ENCODE measurements at regions not wholly inside any gene's neighbourhood (a gene's known extent, or its start where the extent isn't known, plus 50 kb on each side); places are given as distances from the start of the nearest gene placed in this dataset.
"Not testable (repeated sequence)": the region's sequence is repeated elsewhere in the genome, so short reads cannot be mapped to it uniquely, and the experiment has no call there.

- DNase-seq = not testable (repeated sequence)
Observed at GRCh38 chr22:23436354-23437106, 143.6 kb downstream of the IGLL1 start.

- DNase-seq = not testable (repeated sequence)
Observed at GRCh38 chr22:23435186-23435585, 144.9 kb downstream of the IGLL1 start.

DNA sequence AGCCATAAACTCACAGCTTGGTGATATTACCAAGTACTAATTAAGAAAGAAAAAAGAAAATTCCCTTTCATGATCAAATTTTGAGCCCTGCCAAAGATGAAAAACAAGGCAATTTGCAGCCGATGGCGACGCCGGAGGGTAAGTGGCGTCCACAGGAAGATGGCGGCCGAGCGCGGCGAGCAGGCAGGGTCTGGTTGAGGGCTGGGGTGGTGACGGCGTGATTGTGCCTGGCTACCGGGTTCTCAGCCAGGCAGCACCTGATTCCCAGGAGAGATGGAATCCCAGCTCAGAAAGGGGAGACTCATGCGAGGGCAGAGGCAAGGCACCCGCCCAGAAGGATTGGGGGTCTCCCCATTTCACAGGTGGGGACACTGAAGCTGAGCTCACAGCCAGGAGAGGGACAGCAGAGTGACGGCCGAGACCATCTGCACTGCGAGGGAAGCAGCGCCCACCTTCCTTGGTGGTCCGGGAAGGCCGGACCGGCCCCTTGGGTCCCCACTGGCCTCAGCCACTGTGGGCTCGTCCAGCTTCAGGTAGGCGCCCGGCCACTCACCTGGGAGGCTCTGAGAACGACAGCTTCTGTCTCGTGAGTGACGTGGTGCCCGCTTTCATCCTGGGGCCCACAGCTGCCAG lies 145.8 kb downstream of the IGLL1 start:
- not testable (repeated sequence) for DNase-seq

DNA sequence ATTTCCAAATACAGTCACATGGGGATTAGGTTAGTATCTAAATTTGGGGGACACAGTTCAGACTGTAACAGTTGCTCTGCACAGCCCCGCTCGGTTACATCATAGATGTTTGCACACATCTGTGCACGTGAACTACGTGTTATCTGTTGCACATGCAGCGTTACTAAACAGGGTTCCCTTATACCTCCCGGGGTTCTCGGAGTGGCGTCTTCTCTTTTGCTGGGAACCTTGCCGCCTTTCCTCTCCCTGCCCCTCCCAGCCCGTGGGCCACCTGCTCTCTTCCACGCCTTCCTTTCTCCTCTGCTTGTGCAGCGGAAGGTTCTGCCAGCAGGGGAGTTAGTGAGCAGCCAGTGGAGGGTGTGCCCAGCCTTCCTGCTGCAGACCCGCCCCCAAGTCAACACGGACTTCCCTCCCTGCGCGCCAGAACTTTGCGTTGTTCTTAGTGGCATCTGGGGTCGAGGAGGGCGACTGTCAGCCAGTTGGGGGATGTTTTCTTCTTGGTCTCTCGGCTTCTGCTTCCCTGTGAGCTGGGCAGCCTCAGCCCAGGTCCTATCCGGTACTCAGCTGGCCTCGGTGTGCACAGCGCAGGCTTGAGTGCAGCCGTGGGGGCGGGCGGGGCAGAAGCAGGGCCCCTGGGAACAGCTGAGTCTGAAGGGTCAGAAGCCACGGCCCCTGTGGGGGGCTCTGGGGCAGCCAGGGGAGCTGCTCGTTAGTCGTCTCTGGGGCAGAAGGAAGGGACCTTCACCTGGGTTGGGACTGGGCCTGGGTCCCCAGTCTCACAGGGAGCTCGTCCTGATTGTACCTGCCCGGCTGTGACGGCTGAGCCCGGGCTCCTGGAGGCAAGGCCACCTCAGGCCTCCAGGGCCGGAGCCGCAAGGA lies 146.7 kb downstream of the IGLL1 start:
- DNase-seq = peak; percentile 41 to 54

- not testable (repeated sequence) for DNase-seq
Observed at GRCh38 chr22:23432719-23433118, 147.4 kb downstream of the IGLL1 start.

DNA sequence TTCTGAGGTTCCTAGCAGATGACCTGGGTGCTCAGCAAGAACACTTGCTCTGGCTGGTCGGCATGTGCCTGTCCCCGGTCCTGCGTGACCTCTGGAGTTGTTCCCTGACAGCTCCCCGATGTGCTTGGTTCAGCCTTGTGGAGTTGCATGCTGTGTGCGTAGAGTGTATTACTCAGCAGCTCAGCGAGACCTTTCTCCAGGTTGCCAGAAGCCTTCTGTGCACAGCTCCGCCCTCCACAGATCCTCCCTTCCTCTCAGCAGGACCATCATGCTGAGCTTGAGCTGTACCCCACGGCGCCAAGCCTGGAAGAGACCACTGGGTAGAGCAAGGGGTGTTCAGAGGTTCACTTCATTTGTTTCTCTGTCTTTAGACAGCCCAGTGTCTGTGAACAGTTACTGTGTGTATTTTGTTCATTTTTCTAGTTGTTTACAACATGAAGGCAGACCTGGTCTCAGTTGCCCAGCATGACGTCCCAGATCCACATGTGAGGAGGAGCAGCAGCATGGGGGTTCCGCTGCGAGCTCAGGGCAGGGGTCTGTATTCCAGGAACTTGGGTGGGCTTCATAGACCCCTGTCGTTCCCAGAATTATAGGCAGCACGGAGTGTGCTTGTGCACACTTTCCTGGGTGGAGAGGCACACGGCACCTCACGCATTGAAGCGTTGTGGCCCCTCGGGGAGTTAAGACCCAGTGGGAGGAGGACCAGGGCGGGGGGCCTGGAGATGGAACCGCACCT lies 148.6 kb downstream of the IGLL1 start:
- DNase-seq = no peak

DNA sequence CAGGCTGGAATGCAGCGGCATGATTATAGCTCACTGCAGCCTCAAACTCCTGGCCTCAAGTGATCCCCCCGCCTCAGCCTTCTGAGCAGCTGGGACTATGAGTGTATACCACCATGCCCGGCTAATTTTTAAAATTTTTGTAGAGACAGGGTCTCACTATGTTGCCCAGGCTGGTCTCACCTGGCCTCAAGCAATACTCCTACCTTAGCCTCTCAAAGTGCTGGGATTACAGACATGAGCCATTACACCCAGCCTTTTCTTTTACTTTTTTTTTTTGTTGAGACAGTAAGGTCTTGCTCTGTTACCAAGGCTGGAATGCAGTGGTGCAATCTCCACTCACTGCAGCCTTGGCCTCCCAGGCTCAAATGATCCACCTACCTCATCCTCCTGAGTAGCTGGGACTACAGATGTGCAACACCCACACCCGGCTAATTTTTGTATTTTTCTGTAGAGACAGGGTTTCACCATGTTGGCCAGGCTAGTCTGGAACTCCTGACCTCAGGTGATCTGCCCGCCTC lies 155.5 kb downstream of the IGLL1 start:
- not testable (repeated sequence) for DNase-seq

DNA sequence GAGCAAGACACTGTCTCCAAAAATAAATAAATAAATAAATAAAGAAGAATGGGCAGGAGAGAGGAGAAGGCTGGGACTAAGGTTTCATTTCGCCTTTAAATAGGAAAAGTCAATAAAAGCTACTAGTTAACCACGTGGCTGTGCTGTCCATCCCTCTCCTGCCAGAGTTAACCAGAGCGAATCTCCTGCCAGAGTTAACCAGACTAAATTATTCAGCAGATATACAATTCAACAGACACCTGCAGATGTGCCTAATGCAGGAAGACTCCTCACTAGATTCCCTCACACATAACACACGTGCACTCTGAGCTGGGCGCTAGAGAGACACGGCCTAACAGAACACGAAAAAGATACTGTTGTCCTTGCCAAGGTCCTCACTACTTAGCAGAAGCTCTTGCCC lies 156.1 kb downstream of the IGLL1 start:
- no peak for DNase-seq

- not testable (repeated sequence) for DNase-seq
Observed at GRCh38 chr22:23422281-23422680, 157.8 kb downstream of the IGLL1 start.

DNA sequence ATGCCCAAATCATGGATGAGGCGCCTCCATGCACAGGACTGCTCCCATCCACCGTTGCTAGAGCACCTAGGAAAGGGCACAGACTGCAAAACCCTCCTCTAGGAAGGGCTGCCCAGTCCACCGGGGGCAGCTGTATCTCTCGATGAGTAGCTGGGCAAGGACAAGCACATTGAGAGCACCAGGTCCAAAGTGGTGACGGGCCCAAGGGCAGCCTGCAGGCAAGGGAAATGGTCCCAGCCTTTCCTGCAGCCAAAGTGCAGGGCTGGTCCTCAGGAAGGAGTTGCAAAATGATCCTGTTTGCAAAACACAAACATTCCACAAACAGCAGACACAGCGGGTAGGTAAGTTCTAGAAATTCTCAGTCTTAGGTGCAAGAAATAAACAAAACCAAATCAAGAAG lies 158.8 kb downstream of the IGLL1 start:
- not testable (repeated sequence) for DNase-seq

- DNase-seq = no peak
Observed at GRCh38 chr22:23419931-23420330, 160.2 kb downstream of the IGLL1 start.

DNA sequence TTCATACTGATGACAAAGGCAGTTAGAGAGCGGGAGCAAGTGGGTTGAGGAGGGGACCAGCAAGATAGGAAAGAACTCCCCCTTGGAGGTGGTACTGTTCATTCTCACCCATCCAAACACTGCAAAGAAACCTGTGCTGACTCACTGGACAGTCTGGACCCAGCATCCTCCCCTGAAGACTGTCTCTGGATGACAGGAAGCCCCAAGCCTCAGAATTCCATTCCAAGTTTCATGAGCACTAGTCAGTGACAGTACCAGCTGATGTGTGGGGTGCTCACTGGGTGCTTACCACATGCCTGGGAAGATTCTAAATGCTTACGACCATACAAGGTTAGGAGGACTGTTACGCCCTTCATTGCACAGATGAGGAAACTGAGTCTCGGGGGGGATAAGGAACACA lies 160.9 kb downstream of the IGLL1 start:
- DNase-seq = no peak

DNA sequence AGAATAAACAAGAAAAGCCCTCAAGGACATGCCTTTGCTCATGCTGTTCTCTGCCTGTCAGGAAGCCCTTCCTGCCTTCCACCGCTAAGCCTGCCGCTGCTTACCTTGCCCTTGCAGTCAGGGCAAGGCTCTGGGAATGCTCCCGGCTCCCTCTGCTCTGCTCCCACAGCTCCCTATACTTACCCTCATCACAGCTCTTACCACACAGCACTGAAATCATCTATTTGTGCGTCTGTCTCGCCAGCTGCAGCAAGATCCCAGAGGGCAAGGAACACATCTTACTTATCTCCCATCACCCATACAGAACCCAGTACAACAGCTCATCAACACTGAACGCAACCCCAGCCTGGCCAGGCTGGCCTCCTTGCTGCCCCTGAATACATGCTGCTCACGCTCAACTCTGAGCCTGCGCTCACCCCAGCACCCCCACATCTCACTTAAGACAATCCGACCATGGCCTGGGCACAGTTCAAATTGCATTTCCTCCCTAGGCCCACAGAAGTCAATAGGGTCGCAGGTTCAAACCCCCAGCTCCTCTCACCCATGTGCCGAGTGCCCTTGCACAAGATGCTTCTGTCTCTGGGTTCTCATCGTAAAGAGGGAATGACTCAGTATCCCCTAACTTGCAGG lies 161.8 kb downstream of the IGLL1 start:
- no peak for DNase-seq

- not testable (repeated sequence) for DNase-seq
Observed at GRCh38 chr22:23417327-23417726, 162.8 kb downstream of the IGLL1 start.

DNA sequence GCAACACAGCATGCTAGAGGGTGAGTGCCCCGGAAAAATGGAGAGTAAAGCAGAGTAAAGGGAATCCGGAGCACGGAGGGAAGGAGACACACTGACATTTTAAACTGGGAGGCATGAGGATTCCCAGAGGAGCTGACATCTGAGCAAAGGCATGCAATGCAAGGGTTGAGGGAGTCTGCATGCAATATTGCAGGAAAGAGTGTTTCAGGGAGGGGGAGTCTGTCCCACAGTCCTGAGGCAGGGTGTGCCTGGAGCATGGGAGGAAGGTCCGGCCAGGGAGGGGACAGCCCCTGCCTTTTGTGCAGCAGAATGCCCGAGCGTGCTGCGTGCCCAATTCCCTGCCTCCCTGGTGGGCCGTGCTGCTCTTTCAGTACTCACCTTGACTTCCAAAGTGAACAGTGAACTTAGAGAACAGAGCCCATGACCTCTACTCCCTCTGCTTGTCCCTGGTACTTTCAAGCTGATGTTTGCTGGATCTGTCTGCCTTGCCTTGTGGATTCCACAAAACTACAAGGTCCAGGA lies 163.9 kb downstream of the IGLL1 start:
- DNase-seq = not testable (repeated sequence)

GRCh38 chr22:23415490-23415851 lies 164.6 kb downstream of the IGLL1 start:
- DNase-seq = no peak

- no peak for DNase-seq
Observed at GRCh38 chr22:23414727-23415489, 165.2 kb downstream of the IGLL1 start.

GRCh38 chr22:23411739-23412138 lies 168.4 kb downstream of the IGLL1 start:
- no peak for DNase-seq

DNA sequence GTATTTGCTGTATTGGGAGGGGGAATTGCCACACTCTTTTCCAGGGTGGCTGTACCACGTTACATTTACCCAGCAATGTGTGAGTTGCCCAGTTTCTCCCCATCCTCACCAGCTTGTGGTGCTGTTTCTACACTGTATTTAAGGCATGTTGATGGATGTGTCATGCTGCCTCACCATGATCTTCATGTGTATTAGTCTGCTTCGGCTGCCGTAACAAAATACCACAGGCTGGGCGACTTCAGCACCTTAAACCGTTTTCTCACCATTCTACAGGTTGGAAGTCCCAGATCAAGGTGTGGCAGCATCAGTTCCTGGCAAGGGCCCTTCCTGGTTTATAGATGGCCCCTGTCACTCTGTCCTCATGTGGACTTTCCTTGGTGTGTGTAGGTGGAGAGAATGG lies 169.7 kb downstream of the IGLL1 start:
- DNase-seq = no peak

GRCh38 chr22:23409976-23410375 lies 170.1 kb downstream of the IGLL1 start:
- no peak for DNase-seq

GRCh38 chr22:23408321-23408720 lies 171.8 kb downstream of the IGLL1 start:
- DNase-seq = no peak
